Pancreas (tissue), 10 donors: ENCODE measurements at regions not wholly inside any gene's neighbourhood (a gene's known extent, or its start where the extent isn't known, plus 50 kb on each side); places are given as distances from the start of the nearest gene placed in this dataset.

Experiments used
- ATAC-seq, 4 donors: fragments of 200-7000 bp; cut with Tn5 transposase; one replicate each; pipeline versions ENCODE4 v1.8.0 to v1.9.1; 2020; ENCODE audit warnings: mild to moderate bottlenecking in 4 of 4, moderate library complexity in 4 of 4
- DNase-seq, 6 donors: peaks; one replicate each; pipeline ENCODE4 v3.0.0-alpha.2; 2020
- FAIRE-seq: peaks from 2 replicates; lab custom pipeline; 2012; peaks lifted over from hg19 to GRCh38; lab: Jason Lieb, UNC
- H3K27ac ChIP-seq, 4 donors: fragments of 200-600 bp; sonication (generic); 1 replicate in 3 of 4; 2 replicates in 1 of 4; pipeline versions ENCODE4 v1.5.0 to v1.8.0; 2020
- H3K27me3 ChIP-seq, 4 donors: fragments of 200-600 bp; one replicate each; pipeline ENCODE4 v1.8.0; 2021
- H3K36me3 ChIP-seq, 3 donors: fragments of 200-600 bp; sonication (generic) in 1 of 3; one replicate each; pipeline versions ENCODE4 v1.5.0 to v1.8.0; 2020 to 2021
- H3K4me1 ChIP-seq, 3 donors: fragments of 200-600 bp; one replicate each; pipeline ENCODE4 v1.8.0; 2021
- H3K4me3 ChIP-seq, 4 donors: fragments of 200-600 bp; sonication (generic) in 2 of 4; one replicate each; pipeline versions ENCODE4 v1.5.0 to v1.8.0; 2020 to 2021
- H3K9me3 ChIP-seq, 4 donors: fragments of 200-600 bp; one replicate each; pipeline ENCODE4 v1.8.0; 2021
- CTCF ChIP-seq, 4 donors: fragments of 200-600 bp; sonication (generic) in 3 of 4; IDR thresholded peaks; one replicate each; pipeline versions ENCODE4 v1.5.0 to v1.8.0; 2021; ENCODE audit warnings: antibody characterized with exemption in 4 of 4
- WGBS, 2 donors: extraction: QIAGEN DNeasy Blood & Tissue Kit; methylation state at CpG; one replicate each; pipeline ENCODE4 v1.1.7; 2013; 5-methylcytosine and 5-hydroxymethylcytosine counted together
- intact Hi-C, 3 donors: fragments of 100-400 bp; cut with DNase I; formaldehyde crosslinking; loops; one replicate each; pipeline versions ENCODE4 v1.11.1 to v1.14.2; 2022
- donor health status: healthy with polysubstance abuse.
- donor health status: DM: no; HTN: no; CAD: no; lungs with moderate emphysema.
- donor health status: DM: no; HTN: no; CAD: no.
- donor health status: control.
- donor health status: control.
- donor health status: Bipolar disorder and iron deficiency.
- donor health status: DM: yes; HTN: yes; CAD: no.
- donor health status: DM: no; HTN: no; CAD: no.
- donor health status: DM: no; HTN: no; CAD: no.
- donor health status: DM: yes; HTN: yes; CAD: no.

- H3K4me1 ChIP-seq: no peaks in the 10 kb centered on the region
- no peaks in the 10 kb centered on the region for H3K36me3 ChIP-seq
- no peaks in the 10 kb centered on the region for H3K27me3 ChIP-seq
- intact Hi-C loops: no loop called here
- DNase-seq: no peak
- 43 to 59% methylated on average over 2 of the region's 2 CpGs for WGBS, 2 donors
- no peak overlapping the region for H3K4me3 ChIP-seq
- no peak for TF ChIP-seq CTCF (IDR thresholded peaks at IDR 0.05)
- ATAC-seq: no peak
- no peak for FAIRE-seq
- no peak overlapping the region for H3K27ac ChIP-seq
- H3K9me3 ChIP-seq: no peaks in the 10 kb centered on the region
Measured at GRCh38 chr16:13798211-13798610, 121.7 kb upstream of the ERCC4 start.

GRCh38 chr16:13803974-13804373 is 116.0 kb upstream of the ERCC4 start:
- no peak overlapping the region for H3K27ac ChIP-seq
- ATAC-seq: no peak
- no peak overlapping the region for H3K4me3 ChIP-seq
- H3K4me1 ChIP-seq: no peaks in the 10 kb centered on the region
- DNase-seq: no peak
- H3K9me3 ChIP-seq: no peaks in the 10 kb centered on the region
- no peaks in the 10 kb centered on the region for H3K36me3 ChIP-seq
- peaks cover 0 to 5% (median 2%) of the 10 kb centered on the region in 4 donors for H3K27me3 ChIP-seq
- no peak for TF ChIP-seq CTCF (IDR thresholded peaks at IDR 0.05)
- intact Hi-C loops: no loop called here
- no peak for FAIRE-seq
- 72 to 84% methylated on average over 3 of the region's 3 CpGs for WGBS, 2 donors

GRCh38 chr16:13805951-13806350 is 114.0 kb upstream of the ERCC4 start:
- Histone ChIP-seq H3K4me3 (no peak overlapping the region), H3K27ac (no peak overlapping the region), H3K36me3 (no peaks in the 10 kb centered on the region), H3K4me1 (no peaks in the 10 kb centered on the region), H3K9me3 (peaks cover 0 to 4% (median 0%) of the 10 kb centered on the region in 4 donors), H3K27me3 (peaks cover 0 to 5% (median 2%) of the 10 kb centered on the region in 4 donors)
- FAIRE-seq: no peak
- no peak for TF ChIP-seq CTCF (IDR thresholded peaks at IDR 0.05)
- ATAC-seq: no peak
- intact Hi-C loops: no loop called here
- WGBS, 2 donors: 63 to 72% methylated on average over 4 of the region's 4 CpGs
- no peak for DNase-seq

GRCh38 chr16:13806671-13807070 is 113.3 kb upstream of the ERCC4 start:
- WGBS, 2 donors: 54 to 58% methylated on average over 5 of the region's 5 CpGs
- no peak overlapping the region for H3K27ac ChIP-seq
- no peak for TF ChIP-seq CTCF (IDR thresholded peaks at IDR 0.05)
- no peaks in the 10 kb centered on the region for H3K4me1 ChIP-seq
- no peaks in the 10 kb centered on the region for H3K36me3 ChIP-seq
- ATAC-seq: no peak
- intact Hi-C loops: no loop called here
- H3K9me3 ChIP-seq: peaks cover 0 to 4% (median 0%) of the 10 kb centered on the region in 4 donors
- peaks cover 0 to 5% (median 2%) of the 10 kb centered on the region in 4 donors for H3K27me3 ChIP-seq
- DNase-seq: no peak
- no peak overlapping the region for H3K4me3 ChIP-seq
- FAIRE-seq: no peak

GRCh38 chr16:13808102-13808501 is 111.9 kb upstream of the ERCC4 start:
- peaks cover 0 to 4% (median 0%) of the 10 kb centered on the region in 4 donors for H3K9me3 ChIP-seq
- H3K36me3 ChIP-seq: no peaks in the 10 kb centered on the region
- H3K27me3 ChIP-seq: peaks cover 0 to 5% (median 2%) of the 10 kb centered on the region in 4 donors
- FAIRE-seq (no peak), ATAC-seq (no peak), DNase-seq (no peak)
- no peak overlapping the region for H3K27ac ChIP-seq
- 78 to 87% methylated on average over 8 of the region's 8 CpGs for WGBS, 2 donors
- no peak for TF ChIP-seq CTCF (IDR thresholded peaks at IDR 0.05)
- intact Hi-C loops: no loop called here
- H3K4me1 ChIP-seq: no peaks in the 10 kb centered on the region
- no peak overlapping the region for H3K4me3 ChIP-seq
